GM13976 (cell line): ENCODE measurements at regions not wholly inside any gene's neighbourhood (a gene's known extent, or its start where the extent isn't known, plus 50 kb on each side); places are given as distances from the start of the nearest gene placed in this dataset.

Source experiments
- DNase-seq: peaks from one replicate; pipeline ENCODE4 v3.0.0; 2012; ENCODE audit warnings: low spot score
- CTCF ChIP-seq: IDR thresholded peaks from 2 replicates; pipeline ENCODE4 v1.5.1; 2012; ENCODE audit warnings: borderline replicate concordance, mild to moderate bottlenecking; ENCODE audit not compliant: insufficient read depth; ENCODE audit errors: extremely low read depth, missing control alignments, control extremely low read depth
- in situ Hi-C: fragments of 300-500 bp; cut with MboI; formaldehyde crosslinking; loops from one replicate; pipeline ENCODE4 v1.12.0; 2022; ENCODE audit warnings: low sequenced_read_pairs, mixed read lengths, inconsistent platforms; ENCODE audit not compliant: unreplicated experiment

GRCh38 chr6:67369679-67370078, 1265.4 kb upstream of the ADGRB3 start:
- no peak for DNase-seq
- in situ Hi-C loops = no loop called here
- TF ChIP-seq CTCF = no peak

GRCh38 chr6:67362976-67363375, 1272.1 kb upstream of the ADGRB3 start:
- in situ Hi-C loops = no loop called here
- peak; percentile 1 for TF ChIP-seq CTCF

GRCh38 chr6:67361264-67361663, 1273.8 kb upstream of the ADGRB3 start:
- in situ Hi-C loops = no loop called here

More at GRCh38 chr6:67362976-67363375, 1272.1 kb upstream of the ADGRB3 start:
- DNase-seq = no peak

GRCh38 chr6:67358241-67358640, 1276.8 kb upstream of the ADGRB3 start:
- no peak for DNase-seq
- in situ Hi-C loops = no loop called here
- no peak for TF ChIP-seq CTCF

More at GRCh38 chr6:67361264-67361663, 1273.8 kb upstream of the ADGRB3 start:
- no peak for TF ChIP-seq CTCF
- DNase-seq = no peak

GRCh38 chr6:67353861-67354260, 1281.2 kb upstream of the ADGRB3 start:
- DNase-seq = no peak
- in situ Hi-C loops = no loop called here
- no peak for TF ChIP-seq CTCF

GRCh38 chr6:67352717-67353116, 1282.4 kb upstream of the ADGRB3 start:
- TF ChIP-seq CTCF = no peak
- in situ Hi-C loops = no loop called here
- DNase-seq = no peak

- in situ Hi-C loops = no loop called here
- no peak for DNase-seq
- no peak for TF ChIP-seq CTCF
These were observed 1284.4 kb upstream of the ADGRB3 start for GRCh38 chr6:67350729-67351128.
